ENCODE measurements at regions not wholly inside any gene's neighbourhood (a gene's known extent, or its start where the extent isn't known, plus 50 kb on each side); places are given as distances from the start of the nearest gene placed in this dataset.
A peak's percentile ranks its signal among the peaks of the same experiment; 100 is the strongest.
"Not testable (repeated sequence)": the region's sequence is repeated elsewhere in the genome, so short reads cannot be mapped to it uniquely, and the experiment has no call there.

DNA sequence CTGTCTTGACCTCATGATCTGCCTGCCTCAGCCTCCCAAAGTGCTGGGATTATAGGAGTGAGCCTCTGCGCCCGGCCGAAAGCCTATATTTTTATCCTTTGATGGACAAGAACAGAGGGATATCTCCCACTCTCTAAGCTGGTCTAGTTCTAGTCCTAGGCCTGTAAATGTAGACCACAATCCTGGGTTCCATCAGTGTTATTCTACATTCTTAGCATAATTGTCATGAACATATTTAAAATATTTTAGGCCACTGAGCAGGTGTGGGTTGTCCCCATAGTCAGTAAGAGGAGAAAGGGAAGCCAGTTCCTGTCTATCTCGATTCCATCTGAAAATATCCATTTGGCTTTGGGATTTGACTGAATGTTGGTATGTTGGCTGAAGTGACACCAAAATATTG is 118.1 kb downstream of the EBLN2 start:
- H3K4me3 ChIP-seq (ENCODE audit: low read length), result no peak overlapping the region

DNA sequence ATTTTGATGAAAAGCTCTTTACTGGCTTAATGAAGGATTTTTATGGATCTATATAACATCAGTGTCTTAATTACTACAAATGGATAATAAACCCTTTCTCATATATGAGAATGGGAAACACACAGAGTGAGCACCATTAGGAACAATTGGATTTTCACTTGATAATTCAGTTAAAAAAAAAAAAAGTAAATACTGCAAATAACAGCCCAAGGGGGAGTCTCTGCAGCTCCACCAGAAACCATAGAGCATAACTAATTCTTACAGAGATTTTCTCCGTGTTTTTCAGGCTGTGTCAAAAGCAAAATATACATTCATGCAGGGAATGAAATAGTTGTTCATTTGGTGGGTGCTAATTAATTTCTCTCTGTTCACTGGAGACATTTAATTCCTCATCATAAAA is 125.3 kb downstream of the EBLN2 start:
- H3K4me3 ChIP-seq (ENCODE audit: low read length), result no peak overlapping the region
- no peak for DNase-seq (ENCODE audit: low read depth)
- TF ChIP-seq, protein P1, sequence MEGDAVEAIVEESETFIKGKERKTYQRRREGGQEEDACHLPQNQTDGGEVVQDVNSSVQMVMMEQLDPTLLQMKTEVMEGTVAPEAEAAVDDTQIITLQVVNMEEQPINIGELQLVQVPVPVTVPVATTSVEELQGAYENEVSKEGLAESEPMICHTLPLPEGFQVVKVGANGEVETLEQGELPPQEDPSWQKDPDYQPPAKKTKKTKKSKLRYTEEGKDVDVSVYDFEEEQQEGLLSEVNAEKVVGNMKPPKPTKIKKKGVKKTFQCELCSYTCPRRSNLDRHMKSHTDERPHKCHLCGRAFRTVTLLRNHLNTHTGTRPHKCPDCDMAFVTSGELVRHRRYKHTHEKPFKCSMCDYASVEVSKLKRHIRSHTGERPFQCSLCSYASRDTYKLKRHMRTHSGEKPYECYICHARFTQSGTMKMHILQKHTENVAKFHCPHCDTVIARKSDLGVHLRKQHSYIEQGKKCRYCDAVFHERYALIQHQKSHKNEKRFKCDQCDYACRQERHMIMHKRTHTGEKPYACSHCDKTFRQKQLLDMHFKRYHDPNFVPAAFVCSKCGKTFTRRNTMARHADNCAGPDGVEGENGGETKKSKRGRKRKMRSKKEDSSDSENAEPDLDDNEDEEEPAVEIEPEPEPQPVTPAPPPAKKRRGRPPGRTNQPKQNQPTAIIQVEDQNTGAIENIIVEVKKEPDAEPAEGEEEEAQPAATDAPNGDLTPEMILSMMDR (conservative IDR thresholded peaks at IDR 0.05; ENCODE audit: low read length), result no peak

More for the DNA sequence above, 118.1 kb downstream of the EBLN2 start:
- no peak for DNase-seq (ENCODE audit: low read depth)
- TF ChIP-seq, protein P1 (conservative IDR thresholded peaks at IDR 0.05; ENCODE audit: low read length), result no peak

DNA sequence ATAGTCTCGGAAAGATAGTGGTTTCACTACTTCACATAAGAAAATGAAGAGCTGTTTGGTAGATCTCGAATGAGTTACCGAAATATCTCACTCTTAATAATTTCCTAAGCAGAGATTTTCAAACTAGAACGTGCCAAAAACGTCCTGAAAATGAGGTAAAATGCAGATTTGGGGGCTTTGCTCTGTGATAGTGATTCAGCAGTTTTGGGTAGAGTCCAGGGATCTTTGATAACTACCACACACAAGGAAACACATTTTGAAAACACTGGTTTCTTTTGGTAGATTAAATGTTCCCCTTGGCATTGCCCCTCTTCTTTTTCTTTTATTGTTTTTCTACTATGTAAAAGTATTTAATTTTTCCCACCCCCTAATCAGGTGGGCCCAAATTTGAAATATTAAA is 125.9 kb downstream of the EBLN2 start:
- TF ChIP-seq, protein P1 (conservative IDR thresholded peaks at IDR 0.05; ENCODE audit: low read length), result no peak
- no peak for DNase-seq (ENCODE audit: low read depth)
- H3K4me3 ChIP-seq (ENCODE audit: low read length), result no peak overlapping the region

DNA sequence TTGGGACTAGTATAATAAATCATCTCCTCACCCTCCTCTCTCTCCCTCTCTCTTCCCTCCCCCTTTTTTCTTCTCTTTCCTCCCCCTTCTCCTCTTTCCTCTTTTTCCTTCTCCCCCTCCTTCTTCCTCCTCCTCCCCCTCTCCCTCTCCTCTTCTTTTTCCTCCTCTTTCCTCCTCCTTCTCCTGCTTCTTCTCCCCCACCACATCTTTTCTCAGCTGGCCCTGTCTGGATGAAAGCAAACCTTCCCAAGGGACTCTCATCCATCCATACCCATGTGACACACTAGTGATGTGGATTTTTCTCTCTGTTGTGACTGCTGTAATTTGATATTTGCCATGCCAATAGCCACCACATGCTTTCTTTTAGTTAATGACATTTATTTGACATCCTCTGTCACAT is 127.2 kb downstream of the EBLN2 start:
- H3K4me3 ChIP-seq (ENCODE audit: low read length), result no peak overlapping the region
- DNase-seq (ENCODE audit: low read depth), result no peak
- TF ChIP-seq, protein P1 (conservative IDR thresholded peaks at IDR 0.05; ENCODE audit: low read length), result no peak

DNA sequence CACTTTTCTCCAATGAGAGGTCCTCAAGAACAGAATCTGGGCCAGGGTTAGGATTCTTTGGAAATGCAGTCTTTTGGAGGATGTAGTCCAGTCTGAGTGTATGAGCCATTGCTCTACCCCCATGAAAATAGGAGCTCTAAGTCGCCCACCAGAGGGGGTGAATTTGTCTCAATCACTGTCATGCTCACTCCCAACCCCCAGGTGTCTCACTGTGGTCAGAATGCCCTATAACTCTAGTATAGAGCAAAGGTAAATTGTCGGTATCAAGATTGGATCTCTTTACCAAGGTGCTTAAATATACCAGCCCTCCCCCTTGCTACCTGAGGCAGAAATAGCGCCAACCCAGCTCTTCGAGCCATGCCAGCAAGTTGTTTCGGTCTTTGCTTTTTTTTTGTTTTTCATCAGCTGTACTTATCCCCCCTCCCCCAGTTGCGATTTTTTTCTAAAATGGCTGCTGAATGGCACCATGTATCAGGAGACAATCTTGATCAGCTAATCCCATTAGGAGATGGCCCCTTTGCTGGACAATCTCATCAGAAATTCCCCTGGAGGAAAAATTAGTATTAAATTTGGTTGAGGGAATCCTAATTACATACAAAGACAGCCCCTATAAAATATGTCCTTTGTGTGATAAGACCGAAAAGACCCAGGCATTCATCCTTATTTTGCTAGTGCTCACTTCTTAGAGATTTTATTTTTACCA is 130.7 kb downstream of the EBLN2 start:
- no peak overlapping the region for H3K4me3 ChIP-seq (ENCODE audit: low read length)
- TF ChIP-seq, protein P1 (conservative IDR thresholded peaks at IDR 0.05; ENCODE audit: low read length), result 0 out of 2 replicates have a peak, but pooled peaks have one; percentile 3
- DNase-seq (ENCODE audit: low read depth), result no peak

DNA sequence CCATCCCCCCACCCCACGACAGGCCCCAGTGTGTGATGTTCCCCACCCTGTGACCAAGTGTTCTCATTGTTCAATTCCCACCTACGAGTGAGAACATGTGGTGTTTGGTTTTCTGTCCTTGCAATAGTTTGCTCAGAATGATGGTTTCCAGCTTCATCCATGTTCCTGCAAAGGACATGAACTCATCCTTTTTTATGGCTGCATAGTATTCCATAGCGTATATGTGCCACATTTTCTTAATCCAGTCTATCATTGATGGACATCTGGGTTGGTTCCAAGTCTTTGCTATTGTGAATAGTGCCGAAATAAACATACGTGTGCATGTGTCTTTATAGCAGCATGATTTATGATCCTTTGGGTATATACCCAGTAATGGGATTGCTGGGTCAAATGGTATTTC is 132.5 kb downstream of the EBLN2 start:
- H3K4me3 ChIP-seq (ENCODE audit: low read length); DNase-seq (ENCODE audit: low read depth): not testable (repeated sequence)

DNA sequence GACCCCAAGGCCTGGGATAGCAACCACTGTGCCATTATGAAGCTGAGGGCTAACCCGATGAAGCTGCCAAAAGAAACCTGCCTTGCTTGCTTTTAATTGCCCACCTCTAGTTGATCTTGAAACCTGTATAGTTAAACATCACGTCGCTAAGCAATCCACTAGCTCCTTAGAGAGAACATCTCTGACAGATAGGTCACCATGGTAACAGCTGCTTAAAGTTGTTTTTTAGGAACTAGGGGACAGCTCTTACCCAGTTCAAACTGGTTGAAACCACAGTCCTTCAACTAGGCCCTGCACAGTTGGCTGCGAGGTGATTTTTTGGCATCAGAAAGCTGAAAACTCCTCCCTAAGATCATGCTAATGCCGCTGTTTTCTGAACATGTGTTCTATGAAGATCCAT is 135.7 kb downstream of the EBLN2 start:
- no peak for DNase-seq (ENCODE audit: low read depth)
- TF ChIP-seq, protein P1 (conservative IDR thresholded peaks at IDR 0.05; ENCODE audit: low read length), result no peak
- H3K4me3 ChIP-seq (ENCODE audit: low read length), result no peak overlapping the region

Data from AG10803 (cell line).